ENCODE measurements at regions not wholly inside any gene's neighbourhood (a gene's known extent, or its start where the extent isn't known, plus 50 kb on each side); places are given as distances from the start of the nearest gene placed in this dataset.

GRCh38 chr7:80334196-80334595, 177.7 kb downstream of the GNAT3 start:
- TF ChIP-seq YY1 (IDR thresholded peaks at IDR 0.05; ENCODE audit: insufficient read depth, insufficient read length) = no peak
- TF ChIP-seq ZNF274 (IDR thresholded peaks at IDR 0.05; ENCODE audit: low read depth, low read length) = no peak
